ENCODE measurements at regions not wholly inside any gene's neighbourhood (a gene's known extent, or its start where the extent isn't known, plus 50 kb on each side); places are given as distances from the start of the nearest gene placed in this dataset.

- DNase-seq (ENCODE audit: low read depth in 2 of 2), result no peak
Observed at GRCh38 chr10:71042699-71043098, 154.3 kb upstream of the PCBD1 start.

GRCh38 chr10:71043858-71044257 lies 155.5 kb upstream of the PCBD1 start:
- no peak for DNase-seq (ENCODE audit: low read depth in 2 of 2)

- no peak for DNase-seq (ENCODE audit: low read depth in 2 of 2)
Observed at GRCh38 chr10:71044720-71045119, 156.4 kb upstream of the PCBD1 start.

- DNase-seq (ENCODE audit: low read depth in 2 of 2), result peak; percentile 22 to 67
Observed at GRCh38 chr10:71045204-71045809, 156.9 kb upstream of the PCBD1 start.

- no peak for DNase-seq (ENCODE audit: low read depth in 2 of 2)
Observed at GRCh38 chr10:71045936-71046335, 157.6 kb upstream of the PCBD1 start.

GRCh38 chr10:71046747-71047146 lies 158.4 kb upstream of the PCBD1 start:
- no peak for DNase-seq (ENCODE audit: low read depth in 2 of 2)

- DNase-seq (ENCODE audit: low read depth in 2 of 2), result no peak
Observed at GRCh38 chr10:71048971-71049615, 160.7 kb upstream of the PCBD1 start.

- DNase-seq (ENCODE audit: low read depth in 2 of 2), result no peak
Observed at GRCh38 chr10:71049994-71050393, 161.6 kb upstream of the PCBD1 start.

- no peak for DNase-seq (ENCODE audit: low read depth in 2 of 2)
Observed at GRCh38 chr10:71052076-71052660, 160.2 kb upstream of the UNC5B start.

- DNase-seq (ENCODE audit: low read depth in 2 of 2), result no peak
Observed at GRCh38 chr10:71052708-71053107, 159.7 kb upstream of the UNC5B start.

- DNase-seq (ENCODE audit: low read depth in 2 of 2), result no peak
Observed at GRCh38 chr10:71053169-71053895, 159.0 kb upstream of the UNC5B start.

- DNase-seq (ENCODE audit: low read depth in 2 of 2), result no peak
Observed at GRCh38 chr10:71058308-71058707, 154.1 kb upstream of the UNC5B start.

- DNase-seq (ENCODE audit: low read depth in 2 of 2), result no peak
Observed at GRCh38 chr10:71059054-71059818, 153.1 kb upstream of the UNC5B start.

- DNase-seq (ENCODE audit: low read depth in 2 of 2), result no peak
Observed at GRCh38 chr10:71059943-71060342, 152.4 kb upstream of the UNC5B start.

- DNase-seq (ENCODE audit: low read depth in 2 of 2), result no peak
Observed at GRCh38 chr10:71060476-71061426, 151.6 kb upstream of the UNC5B start.

- DNase-seq (ENCODE audit: low read depth in 2 of 2), result no peak
Observed at GRCh38 chr10:71061472-71061871, 150.9 kb upstream of the UNC5B start.

- DNase-seq (ENCODE audit: low read depth in 2 of 2), result no peak
Observed at GRCh38 chr10:71062156-71062555, 150.2 kb upstream of the UNC5B start.

- peak in 1 of 2 donors; percentile 15 for DNase-seq (ENCODE audit: low read depth in 2 of 2)
Observed at GRCh38 chr10:71063401-71063800, 149.0 kb upstream of the UNC5B start.

GRCh38 chr10:71064413-71065118 lies 147.8 kb upstream of the UNC5B start:
- DNase-seq (ENCODE audit: low read depth in 2 of 2), result peak; percentile 12 to 57

GRCh38 chr10:71065659-71066058 lies 146.7 kb upstream of the UNC5B start:
- no peak for DNase-seq (ENCODE audit: low read depth in 2 of 2)

Data from lung microvascular endothelial cell (primary cell).